OCI-LY1 (cell line): ENCODE measurements at regions not wholly inside any gene's neighbourhood (a gene's known extent, or its start where the extent isn't known, plus 50 kb on each side); places are given as distances from the start of the nearest gene placed in this dataset.

ENCODE experiments used
- H2AFZ ChIP-seq: fragments of 200-600 bp; sonication (generic), shearing (Covaris generic); 2 replicates; pipeline ENCODE4 v1.6.0; 2014; ENCODE audit warnings: antibody characterized with exemption, mild to moderate bottlenecking, low read length
- H3F3A ChIP-seq: fragments of 200-600 bp; sonication (generic), shearing (Covaris generic); 2 replicates; pipeline ENCODE4 v1.6.0; 2014; ENCODE audit warnings: mild to moderate bottlenecking, antibody characterized with exemption, low read length, moderate library complexity; ENCODE audit not compliant: insufficient read depth
- H3K27ac ChIP-seq: fragments of 200-600 bp; sonication (generic); 2 replicates; pipeline ENCODE4 v1.5.1; 2014; ENCODE audit warnings: low read length, mixed run types, mild to moderate bottlenecking, low read depth; ENCODE audit not compliant: poor library complexity, severe bottlenecking
- H3K27me3 ChIP-seq: fragments of 200-600 bp; sonication (generic); 2 replicates; pipeline ENCODE4 v1.6.0; 2014; ENCODE audit warnings: antibody characterized with exemption, mild to moderate bottlenecking, low read length, moderate library complexity; ENCODE audit not compliant: insufficient read depth
- H3K36me3 ChIP-seq: fragments of 200-600 bp; sonication (generic); 2 replicates; pipeline ENCODE4 v1.6.1; 2014; ENCODE audit warnings: mild to moderate bottlenecking, antibody characterized with exemption, low read length, moderate library complexity, mixed read lengths; ENCODE audit not compliant: insufficient read depth
- H3K4me1 ChIP-seq: fragments of 200-600 bp; sonication (generic); 2 replicates; pipeline ENCODE4 v1.5.1; 2014; ENCODE audit warnings: mild to moderate bottlenecking, low read length, moderate library complexity; ENCODE audit not compliant: insufficient read depth, severe bottlenecking
- H3K4me2 ChIP-seq: fragments of 200-600 bp; sonication (generic), shearing (Covaris generic); 2 replicates; pipeline ENCODE4 v1.6.1; 2014; ENCODE audit warnings: low read length
- H3K4me3 ChIP-seq: fragments of 200-600 bp; sonication (generic); 2 replicates; pipeline ENCODE4 v1.5.1; 2014; ENCODE audit warnings: low read length, low read depth, mild to moderate bottlenecking, mixed read lengths; ENCODE audit not compliant: poor library complexity, severe bottlenecking
- H3K79me2 ChIP-seq: fragments of 200-600 bp; shearing (Covaris generic); 2 replicates; pipeline ENCODE4 v1.6.1; 2016; ENCODE audit warnings: mixed run types, low read length, mixed read lengths; ENCODE audit not compliant: insufficient read depth
- H3K9ac ChIP-seq: fragments of 200-600 bp; sonication (generic), shearing (Covaris generic); 2 replicates; pipeline ENCODE4 v1.6.1; 2014; ENCODE audit warnings: mild to moderate bottlenecking, low read length, mixed read lengths
- H3K9me2 ChIP-seq: fragments of 200-600 bp; sonication (generic), shearing (Covaris generic); 2 replicates; pipeline ENCODE4 v1.6.1; 2014; ENCODE audit warnings: low read depth, mild to moderate bottlenecking, low read length, mixed read lengths
- H3K9me3 ChIP-seq: fragments of 200-600 bp; shearing (Covaris generic); 2 replicates; pipeline ENCODE4 v1.6.1; 2014; ENCODE audit warnings: low read length, mixed read lengths
- H4K20me1 ChIP-seq: fragments of 200-600 bp; sonication (generic), shearing (Covaris generic); 2 replicates; pipeline ENCODE4 v1.6.0; 2016; ENCODE audit warnings: mild to moderate bottlenecking, low read length; ENCODE audit not compliant: insufficient read depth
- EZH2 ChIP-seq: fragments of 200-600 bp; sonication (generic), shearing (Covaris generic); IDR thresholded peaks from 2 replicates; pipeline ENCODE4 v1.8.0; 2017; ENCODE audit warnings: borderline replicate concordance, mixed run types, mild to moderate bottlenecking, antibody characterized with exemption, low read length, moderate library complexity, mixed read lengths
- TF ChIP-seq, protein P1 (sequence below): fragments of 200-600 bp; sonication (generic), shearing (Covaris generic); IDR thresholded peaks from 2 replicates; pipeline ENCODE4 v1.5.1; 2017; ENCODE audit warnings: mild to moderate bottlenecking, antibody characterized with exemption, low read length, moderate library complexity, mixed read lengths

GRCh38 chr11:110907629-110908028 lies 195.4 kb upstream of the ARHGAP20 start:
- Histone ChIP-seq H3K9me2 (no peaks in the 10 kb centered on the region), H2AFZ (no peak overlapping the region), H3K79me2 (no peaks in the 10 kb centered on the region), H3K4me2 (no peak overlapping the region), H3F3A (no peaks in the 10 kb centered on the region), H3K27ac (no peak overlapping the region), H3K9ac (no peak overlapping the region), H3K9me3 (no peaks in the 10 kb centered on the region), H3K4me1 (peaks cover 4% of the 10 kb centered on the region), H3K27me3 (peaks cover 9% of the 10 kb centered on the region; the same call in 1 of the 2 replicates), H3K36me3 (no peaks in the 10 kb centered on the region), H3K4me3 (no peak overlapping the region), H4K20me1 (no peaks in the 10 kb centered on the region)
- TF ChIP-seq EZH2: no peak
- TF ChIP-seq, protein P1, sequence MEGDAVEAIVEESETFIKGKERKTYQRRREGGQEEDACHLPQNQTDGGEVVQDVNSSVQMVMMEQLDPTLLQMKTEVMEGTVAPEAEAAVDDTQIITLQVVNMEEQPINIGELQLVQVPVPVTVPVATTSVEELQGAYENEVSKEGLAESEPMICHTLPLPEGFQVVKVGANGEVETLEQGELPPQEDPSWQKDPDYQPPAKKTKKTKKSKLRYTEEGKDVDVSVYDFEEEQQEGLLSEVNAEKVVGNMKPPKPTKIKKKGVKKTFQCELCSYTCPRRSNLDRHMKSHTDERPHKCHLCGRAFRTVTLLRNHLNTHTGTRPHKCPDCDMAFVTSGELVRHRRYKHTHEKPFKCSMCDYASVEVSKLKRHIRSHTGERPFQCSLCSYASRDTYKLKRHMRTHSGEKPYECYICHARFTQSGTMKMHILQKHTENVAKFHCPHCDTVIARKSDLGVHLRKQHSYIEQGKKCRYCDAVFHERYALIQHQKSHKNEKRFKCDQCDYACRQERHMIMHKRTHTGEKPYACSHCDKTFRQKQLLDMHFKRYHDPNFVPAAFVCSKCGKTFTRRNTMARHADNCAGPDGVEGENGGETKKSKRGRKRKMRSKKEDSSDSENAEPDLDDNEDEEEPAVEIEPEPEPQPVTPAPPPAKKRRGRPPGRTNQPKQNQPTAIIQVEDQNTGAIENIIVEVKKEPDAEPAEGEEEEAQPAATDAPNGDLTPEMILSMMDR: no peak

- Histone ChIP-seq H3K4me3 (no peak overlapping the region), H3K4me2 (no peak overlapping the region), H4K20me1 (no peaks in the 10 kb centered on the region), H3K9me3 (no peaks in the 10 kb centered on the region), H3K9me2 (no peaks in the 10 kb centered on the region), H3K36me3 (no peaks in the 10 kb centered on the region), H3F3A (no peaks in the 10 kb centered on the region), H3K9ac (no peak overlapping the region), H3K79me2 (no peaks in the 10 kb centered on the region), H3K27me3 (peaks cover 9% of the 10 kb centered on the region; the same call in 1 of the 2 replicates), H3K4me1 (peaks cover 4% of the 10 kb centered on the region), H2AFZ (no peak overlapping the region), H3K27ac (no peak overlapping the region)
- TF ChIP-seq EZH2: no peak
- TF ChIP-seq, protein P1: no peak
These were observed 191.6 kb upstream of the ARHGAP20 start for GRCh38 chr11:110903830-110904229.

DNA sequence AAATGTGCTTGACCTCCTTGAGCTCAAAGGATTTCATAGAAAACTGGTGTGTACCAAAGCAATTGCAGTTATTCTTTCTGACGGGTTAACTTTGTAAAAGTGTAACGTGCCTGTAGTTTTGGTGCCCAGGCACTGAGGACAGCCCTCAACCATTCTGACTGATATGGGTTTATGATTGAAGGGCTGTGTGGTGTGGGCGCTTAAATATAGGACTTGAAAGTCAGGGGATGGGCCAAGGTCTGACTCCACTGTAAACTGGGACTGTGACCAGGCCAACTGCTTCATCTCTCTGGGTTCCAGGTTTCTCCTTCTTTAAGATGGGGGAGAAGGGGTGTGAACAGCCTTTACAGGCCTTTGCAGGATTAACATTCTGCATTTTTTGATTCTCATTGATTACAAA lies 191.1 kb upstream of the ARHGAP20 start:
- Histone ChIP-seq H3K36me3 (no peaks in the 10 kb centered on the region), H3K4me1 (peaks cover 4% of the 10 kb centered on the region), H3K79me2 (no peaks in the 10 kb centered on the region), H3F3A (no peaks in the 10 kb centered on the region), H2AFZ (no peak overlapping the region), H3K9me3 (no peaks in the 10 kb centered on the region), H3K4me3 (no peak overlapping the region), H3K27me3 (peaks cover 9% of the 10 kb centered on the region; the same call in 1 of the 2 replicates), H3K9me2 (no peaks in the 10 kb centered on the region), H3K9ac (no peak overlapping the region), H3K4me2 (no peak overlapping the region), H3K27ac (no peak overlapping the region), H4K20me1 (no peaks in the 10 kb centered on the region)
- TF ChIP-seq EZH2: no peak

- no peaks in the 10 kb centered on the region for H3K9me2 ChIP-seq
- no peak for TF ChIP-seq EZH2
- TF ChIP-seq, protein P1: no peak
- peaks cover 9% of the 10 kb centered on the region; the same call in 1 of the 2 replicates for H3K27me3 ChIP-seq
- H3K4me3 ChIP-seq: no peak overlapping the region
- no peak overlapping the region for H3K4me2 ChIP-seq
- H3K4me1 ChIP-seq: no peaks in the 10 kb centered on the region
- H3K9me3 ChIP-seq: no peaks in the 10 kb centered on the region
- no peaks in the 10 kb centered on the region for H3K79me2 ChIP-seq
- H3K27ac ChIP-seq: no peak overlapping the region
- no peaks in the 10 kb centered on the region for H3K36me3 ChIP-seq
- no peak overlapping the region for H2AFZ ChIP-seq
- no peak overlapping the region for H3K9ac ChIP-seq
- no peaks in the 10 kb centered on the region for H3F3A ChIP-seq
- no peaks in the 10 kb centered on the region for H4K20me1 ChIP-seq
These were observed 189.2 kb upstream of the ARHGAP20 start for GRCh38 chr11:110901441-110901840.
